ENCODE measurements at regions not wholly inside any gene's neighbourhood (a gene's known extent, or its start where the extent isn't known, plus 50 kb on each side); places are given as distances from the start of the nearest gene placed in this dataset.
"Not testable (repeated sequence)": the region's sequence is repeated elsewhere in the genome, so short reads cannot be mapped to it uniquely, and the experiment has no call there.

DNA sequence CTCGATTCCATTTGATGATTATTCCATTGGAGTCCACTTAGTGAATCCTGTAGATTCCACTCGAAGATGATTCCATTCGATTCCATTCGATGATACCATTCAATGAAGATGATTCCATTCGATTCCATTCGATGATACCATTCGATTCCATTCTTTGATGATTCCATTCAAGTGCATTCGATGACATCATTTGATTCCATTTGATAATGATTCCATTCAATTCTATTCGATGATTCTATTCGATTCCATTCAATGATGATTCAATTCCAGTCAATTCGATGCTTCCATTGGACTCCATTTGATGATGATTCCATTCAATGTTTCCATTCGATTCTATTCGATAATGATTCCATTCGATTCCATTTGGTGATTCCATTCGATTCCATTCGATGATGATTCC, 1150.0 kb downstream of the TP53TG3F start:
- not testable (repeated sequence) for DNase-seq, H3K27ac Mint-ChIP-seq, H3K4me3 Mint-ChIP-seq, H3K4me1 Mint-ChIP-seq, H3K27me3 Mint-ChIP-seq, ATAC-seq
- H3K9me3 Mint-ChIP-seq: peaks cover 49 to 82% of the 10 kb centered on the region in 2 donors
